Islet of Langerhans (tissue), 1 donor: ENCODE measurements at regions not wholly inside any gene's neighbourhood (a gene's known extent, or its start where the extent isn't known, plus 50 kb on each side); places are given as distances from the start of the nearest gene placed in this dataset.
"Not testable (repeated sequence)": the region's sequence is repeated elsewhere in the genome, so short reads cannot be mapped to it uniquely, and the experiment has no call there.

Source experiments
- FAIRE-seq: peaks from one replicate; lab custom pipeline; 2011; peaks lifted over from hg19 to GRCh38; lab: Jason Lieb, UNC

GRCh38 chr12:124474709-124475108 is 92.7 kb downstream of the NCOR2 start:
- no peak for FAIRE-seq

GRCh38 chr12:124472690-124473279 is 94.6 kb downstream of the NCOR2 start:
- FAIRE-seq: no peak

DNA sequence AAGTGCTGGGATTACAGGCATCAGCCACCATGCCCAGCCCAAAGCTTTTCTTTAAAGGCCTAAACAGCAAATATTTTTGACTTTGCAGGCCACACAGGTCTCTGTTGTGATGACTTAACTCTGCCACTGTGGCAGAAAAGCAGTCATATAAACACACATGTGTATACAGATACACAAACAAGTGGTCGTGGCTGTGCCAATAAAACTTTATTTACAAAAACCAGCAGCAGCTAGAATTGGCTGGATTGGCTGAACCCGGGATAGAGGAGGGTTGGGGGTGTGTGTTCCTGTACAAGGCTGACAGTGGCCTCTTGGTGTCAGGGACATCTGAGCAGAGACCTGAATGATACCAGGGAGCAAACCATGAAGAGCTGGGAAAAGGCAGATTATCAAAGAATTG is 95.6 kb downstream of the NCOR2 start:
- no peak for FAIRE-seq

- FAIRE-seq: no peak
Measured at GRCh38 chr12:124470806-124471205, 96.6 kb downstream of the NCOR2 start.

DNA sequence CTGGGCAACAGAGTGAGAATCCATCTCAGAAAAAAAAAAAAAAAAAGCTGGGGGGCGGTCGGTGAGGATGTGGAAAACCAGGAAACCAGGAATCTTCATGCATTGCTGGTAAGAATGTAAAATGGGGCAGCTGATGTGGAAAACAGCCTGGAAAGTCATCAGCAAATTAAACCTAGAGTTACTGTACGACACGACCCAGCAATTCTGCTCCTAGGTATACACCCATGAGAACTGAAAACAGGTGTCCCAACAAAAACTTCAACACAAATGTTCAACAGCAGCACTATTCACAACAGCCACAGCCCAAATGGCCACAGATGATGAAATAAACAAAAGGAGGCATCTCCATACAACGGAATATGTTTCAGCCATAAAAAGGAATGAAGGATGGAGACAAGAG is 97.3 kb downstream of the NCOR2 start:
- no peak for FAIRE-seq

DNA sequence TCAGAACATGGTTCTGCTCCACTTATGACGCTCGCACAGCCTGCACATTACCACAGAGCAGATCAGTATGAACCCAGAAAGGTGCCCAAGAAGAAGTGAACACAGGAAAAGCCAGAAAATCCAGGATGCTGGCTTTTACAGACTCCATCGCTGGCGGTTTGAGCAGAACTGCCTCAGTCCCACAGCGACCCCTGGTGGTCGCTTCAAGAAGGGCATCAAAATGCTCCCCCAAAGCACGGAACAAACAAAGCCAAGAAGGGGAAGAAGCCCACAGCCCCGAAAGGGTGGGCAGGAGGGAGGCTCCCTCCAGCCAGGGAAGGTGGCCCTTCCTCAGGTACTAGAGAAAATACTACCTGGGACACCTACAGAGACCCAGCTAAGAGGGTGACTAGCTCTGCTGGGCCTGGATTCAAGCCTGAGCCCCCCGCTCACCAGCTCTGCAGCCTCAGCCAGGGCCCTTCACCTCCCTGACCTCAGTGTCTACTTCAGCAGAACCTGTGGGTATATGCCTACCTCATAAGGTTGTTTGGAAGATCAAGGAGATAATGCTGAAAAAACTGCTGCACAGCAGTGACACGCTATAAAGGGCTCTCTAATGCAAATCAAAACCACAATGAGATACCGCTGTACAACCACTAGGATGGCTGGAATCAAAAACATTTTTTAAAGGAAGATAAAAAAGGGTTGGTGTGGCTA is 98.1 kb downstream of the NCOR2 start:
- no peak for FAIRE-seq

GRCh38 chr12:124467549-124467948 is 99.9 kb downstream of the NCOR2 start:
- not testable (repeated sequence) for FAIRE-seq

GRCh38 chr12:124466216-124467128 is 100.9 kb downstream of the NCOR2 start:
- no peak for FAIRE-seq

DNA sequence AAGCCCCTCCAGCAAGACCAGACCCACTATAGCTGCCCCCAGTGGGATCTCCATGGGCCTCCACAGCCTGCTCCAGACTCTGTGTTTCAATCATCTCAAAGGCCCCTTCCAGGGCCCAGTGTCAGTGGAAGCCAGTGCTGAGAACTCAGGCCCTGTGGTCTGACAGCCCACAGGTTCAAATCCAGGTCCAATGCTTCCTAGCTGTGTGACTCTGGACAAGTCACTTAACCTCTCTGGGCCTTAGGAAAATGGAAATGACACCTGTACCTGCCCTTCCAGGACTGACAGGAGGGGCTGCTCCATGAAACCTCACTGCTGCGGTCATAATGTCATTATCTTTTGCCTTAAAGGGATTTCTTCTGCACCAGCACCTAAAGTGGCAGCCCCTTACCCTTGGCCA is 101.9 kb downstream of the NCOR2 start:
- FAIRE-seq: no peak

DNA sequence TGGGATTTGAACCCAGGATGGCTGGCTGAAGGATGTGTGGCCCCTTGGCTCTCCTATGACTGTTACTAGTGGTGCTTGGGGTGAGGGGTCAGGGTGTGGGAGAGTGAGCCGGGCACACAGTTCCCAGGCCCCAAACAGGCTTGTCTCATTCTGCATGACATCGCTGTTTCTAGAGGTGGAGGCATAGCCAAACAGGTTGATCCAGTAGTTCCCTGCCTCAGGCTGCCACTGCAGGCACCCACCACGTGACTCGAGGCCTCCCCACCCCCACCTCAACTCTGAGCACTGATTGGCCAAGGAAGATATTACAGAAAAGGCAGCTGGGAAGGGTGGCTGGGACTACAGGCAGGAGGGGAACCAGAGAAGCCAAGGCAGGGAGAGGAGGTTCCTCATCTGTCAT is 102.6 kb downstream of the NCOR2 start:
- FAIRE-seq: no peak

DNA sequence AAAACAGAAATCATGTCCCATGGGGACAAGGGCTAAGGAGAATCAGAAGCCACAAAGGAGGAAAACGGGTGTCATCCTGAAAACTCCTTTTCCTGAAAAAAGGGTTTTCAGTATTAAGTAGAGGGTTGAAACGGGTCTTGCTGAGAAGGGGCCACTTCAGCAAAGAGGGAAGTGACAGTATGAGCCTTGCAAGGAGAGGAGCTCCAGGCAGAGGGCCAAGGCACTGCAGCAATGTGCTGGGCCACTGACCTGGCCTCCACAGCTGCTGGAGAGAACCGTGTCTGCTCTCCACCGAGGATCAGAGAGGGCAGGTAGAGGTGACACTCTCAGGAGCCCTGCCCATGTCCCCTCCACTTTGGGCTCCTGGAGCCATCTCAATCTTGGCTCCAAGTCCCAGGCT is 103.3 kb downstream of the NCOR2 start:
- no peak for FAIRE-seq

GRCh38 chr12:124463341-124463921 is 104.0 kb downstream of the NCOR2 start:
- FAIRE-seq: no peak

GRCh38 chr12:124462750-124463149 is 104.7 kb downstream of the NCOR2 start:
- FAIRE-seq: no peak

DNA sequence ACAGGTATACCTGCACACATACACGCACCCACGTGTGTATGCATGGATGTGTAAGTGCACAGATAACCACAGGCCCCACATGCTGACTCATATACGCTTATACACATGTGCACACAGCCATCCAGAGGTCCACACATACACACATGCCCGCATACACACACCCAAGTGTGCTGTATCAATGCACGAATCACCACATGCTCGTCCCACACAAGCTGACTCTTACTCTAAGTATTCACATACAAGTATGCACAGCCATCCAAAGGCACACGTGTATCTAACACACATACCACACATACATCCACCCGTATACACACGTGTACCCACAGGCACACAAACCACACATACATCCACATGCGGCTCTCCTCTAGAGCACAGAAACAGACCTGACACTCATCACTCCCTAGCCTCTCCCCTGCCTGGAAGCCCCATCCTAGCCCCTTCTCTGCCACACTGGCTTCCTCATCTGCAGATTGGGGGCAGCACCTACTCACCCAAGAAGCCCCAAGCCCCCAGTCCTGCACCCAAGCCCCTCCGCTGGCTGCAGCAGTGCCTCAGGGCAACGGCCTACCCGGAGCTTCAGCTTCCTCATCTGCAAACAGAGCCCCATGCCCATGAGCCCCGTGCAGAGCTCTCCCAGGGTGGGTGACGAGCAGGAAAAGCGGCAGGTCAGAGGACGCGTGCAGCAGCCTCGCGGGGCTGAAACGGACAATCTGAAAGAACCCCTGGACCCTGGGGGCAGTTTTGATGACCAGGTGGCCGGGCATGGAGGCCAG is 105.4 kb downstream of the NCOR2 start:
- FAIRE-seq: no peak

GRCh38 chr12:124461241-124461673 is 106.2 kb downstream of the NCOR2 start:
- no peak for FAIRE-seq

DNA sequence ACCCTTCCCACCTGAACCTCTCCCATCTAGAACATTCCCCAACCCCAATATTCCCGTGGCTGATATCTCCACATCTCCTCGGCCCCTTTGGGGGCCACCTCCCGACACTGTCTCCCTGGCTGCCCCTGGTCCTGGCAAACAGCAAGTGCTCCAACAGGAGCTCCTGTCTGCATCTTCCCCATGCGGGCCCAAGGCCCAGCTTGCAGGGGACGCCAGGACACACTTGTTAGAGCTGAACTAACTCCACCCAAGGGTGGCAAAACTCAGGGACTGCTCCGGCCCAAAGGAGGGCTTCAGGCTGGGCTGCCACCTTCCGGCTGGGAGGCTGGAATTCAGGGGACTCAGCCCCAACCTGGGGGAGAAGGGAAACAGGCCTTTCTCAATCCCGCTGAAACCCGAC is 106.6 kb downstream of the NCOR2 start:
- FAIRE-seq: no peak

DNA sequence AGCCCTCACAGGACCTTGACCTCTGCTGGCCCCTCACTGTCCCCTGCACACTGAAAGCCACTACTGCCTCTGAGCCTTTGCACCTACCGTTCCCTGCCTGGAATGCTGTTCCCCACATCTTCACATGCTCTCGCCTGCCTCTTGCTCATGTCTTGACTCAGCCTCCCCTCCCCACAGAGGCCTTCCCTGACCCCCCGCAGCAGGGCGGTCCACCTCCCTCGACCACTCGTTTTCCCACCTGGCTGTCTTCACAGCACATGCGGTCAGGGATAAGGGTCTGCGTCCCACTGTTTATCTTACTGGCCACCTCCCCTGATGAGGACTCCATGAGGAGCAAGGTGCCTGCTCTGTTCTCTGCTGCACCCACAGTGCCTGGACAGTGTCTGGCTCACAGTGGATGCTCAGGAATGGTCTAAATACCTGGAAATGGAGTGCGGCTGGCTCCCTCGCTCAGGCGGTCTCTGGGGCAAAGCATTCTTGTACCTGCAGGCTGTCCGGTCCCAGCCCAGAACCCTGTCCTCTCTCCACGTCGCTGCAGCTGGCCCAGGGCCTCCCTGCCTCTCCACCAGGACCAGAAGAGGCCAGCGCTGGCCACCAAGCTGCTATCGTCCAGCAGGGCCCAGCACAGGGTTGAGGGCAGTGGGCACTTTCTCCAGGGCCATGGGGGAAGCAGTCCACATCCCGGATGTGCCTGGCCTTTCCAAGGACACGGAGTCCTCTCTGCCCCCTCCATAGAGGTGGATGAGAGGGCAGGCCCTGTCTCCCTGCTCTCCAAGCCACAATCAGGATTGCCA is 107.4 kb downstream of the NCOR2 start:
- no peak for FAIRE-seq

DNA sequence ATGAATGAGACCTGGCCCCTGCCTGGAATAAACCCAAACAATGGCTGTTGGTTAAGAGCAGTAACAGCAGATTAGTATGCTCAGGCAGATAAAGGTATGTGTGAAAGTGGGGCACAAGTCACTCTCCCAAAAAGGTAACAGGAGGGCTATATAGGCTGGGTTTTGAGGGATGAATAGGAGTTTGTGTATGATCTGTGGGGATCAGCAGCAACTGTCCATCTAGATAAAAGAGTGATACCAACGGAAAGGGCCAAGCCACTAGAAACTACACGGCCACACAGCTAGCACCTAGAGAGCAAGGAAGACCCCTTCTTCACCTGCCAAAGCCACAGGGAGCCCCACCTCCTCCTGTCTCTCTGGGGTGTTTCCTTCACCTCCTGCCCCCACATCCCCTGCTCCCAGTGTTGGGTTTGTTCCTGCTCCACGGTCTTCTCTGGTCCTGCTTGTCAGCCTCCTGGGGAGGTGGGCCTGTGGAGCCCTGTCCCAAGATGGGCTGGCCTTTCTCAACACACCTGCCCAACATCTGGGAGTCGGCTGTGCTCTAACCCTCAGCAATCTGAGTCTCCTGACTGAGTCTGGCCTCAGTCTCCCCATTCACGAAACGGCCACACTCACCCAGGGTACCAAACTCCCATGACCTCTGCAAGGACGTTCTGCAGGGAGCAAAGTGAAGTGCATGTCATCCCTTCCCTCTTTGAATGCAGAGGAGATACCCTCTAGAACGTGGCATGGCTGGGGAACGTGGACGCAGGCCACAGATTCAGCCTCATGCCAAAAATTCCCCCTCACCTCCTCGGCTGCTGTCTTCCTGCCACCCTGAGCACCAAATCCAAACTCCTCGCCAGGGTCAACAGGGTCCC is 108.2 kb downstream of the NCOR2 start:
- no peak for FAIRE-seq

GRCh38 chr12:124458220-124458991 is 109.0 kb downstream of the NCOR2 start:
- FAIRE-seq: no peak
